ENCODE measurements at regions not wholly inside any gene's neighbourhood (a gene's known extent, or its start where the extent isn't known, plus 50 kb on each side); places are given as distances from the start of the nearest gene placed in this dataset.

GRCh38 chr6:43895656-43896328 lies 125.8 kb downstream of the VEGFA start:
- ATAC-seq = no peak
- TF ChIP-seq BACH2 (CRISPR knock-in tag; IDR thresholded peaks at IDR 0.05; ENCODE audit: borderline replicate concordance) (no peak), ESRRG (CRISPR knock-in tag; IDR thresholded peaks at IDR 0.05) (no peak), POU6F1 (CRISPR knock-in tag; IDR thresholded peaks at IDR 0.05; ENCODE audit: borderline replicate concordance, low read depth) (no peak), GLIS3 (CRISPR knock-in tag; IDR thresholded peaks at IDR 0.05) (no peak), TOX (CRISPR knock-in tag; IDR thresholded peaks at IDR 0.05; ENCODE audit: borderline replicate concordance) (no peak), PPARA (CRISPR knock-in tag; IDR thresholded peaks at IDR 0.05; ENCODE audit: borderline replicate concordance) (no peak), OSR1 (CRISPR knock-in tag; IDR thresholded peaks at IDR 0.05) (no peak), ZNF565 (CRISPR knock-in tag; conservative IDR thresholded peaks at IDR 0.05; ENCODE audit: low read depth) (no peak), CSDC2 (CRISPR knock-in tag; IDR thresholded peaks at IDR 0.05) (no peak), ISL1 (CRISPR knock-in tag; IDR thresholded peaks at IDR 0.05) (no peak), ZFP30 (CRISPR knock-in tag; IDR thresholded peaks at IDR 0.05) (no peak), PATZ1 (CRISPR knock-in tag; IDR thresholded peaks at IDR 0.05; ENCODE audit: borderline replicate concordance) (no peak)

GRCh38 chr6:43893073-43893472 lies 123.1 kb downstream of the VEGFA start:
- ATAC-seq = no peak
- TF ChIP-seq PATZ1 (CRISPR knock-in tag; IDR thresholded peaks at IDR 0.05; ENCODE audit: borderline replicate concordance) (no peak), OSR1 (CRISPR knock-in tag; IDR thresholded peaks at IDR 0.05) (no peak), CSDC2 (CRISPR knock-in tag; IDR thresholded peaks at IDR 0.05) (no peak)

GRCh38 chr6:43891072-43891870 lies 121.3 kb downstream of the VEGFA start:
- no peak for ATAC-seq
- TF ChIP-seq TOX (CRISPR knock-in tag; IDR thresholded peaks at IDR 0.05; ENCODE audit: borderline replicate concordance) (no peak), ZC3H10 (CRISPR knock-in tag; IDR thresholded peaks at IDR 0.05) (no peak), OSR1 (CRISPR knock-in tag; IDR thresholded peaks at IDR 0.05) (no peak), SNAI2 (CRISPR knock-in tag; IDR thresholded peaks at IDR 0.05) (no peak), CREB5 (CRISPR knock-in tag; IDR thresholded peaks at IDR 0.05; ENCODE audit: low read depth) (no peak), ARNTL (CRISPR knock-in tag; IDR thresholded peaks at IDR 0.05; ENCODE audit: borderline replicate concordance, low read depth) (no peak), PPARA (CRISPR knock-in tag; IDR thresholded peaks at IDR 0.05; ENCODE audit: borderline replicate concordance) (no peak), CSDC2 (CRISPR knock-in tag; IDR thresholded peaks at IDR 0.05) (no peak)

GRCh38 chr6:43890197-43891062 lies 120.4 kb downstream of the VEGFA start:
- ATAC-seq = no peak
- TF ChIP-seq OSR1 (CRISPR knock-in tag; IDR thresholded peaks at IDR 0.05) (no peak), TCF4 (CRISPR knock-in tag; IDR thresholded peaks at IDR 0.05; ENCODE audit: borderline replicate concordance) (no peak), ESRRG (CRISPR knock-in tag; IDR thresholded peaks at IDR 0.05) (no peak), SNAI2 (CRISPR knock-in tag; IDR thresholded peaks at IDR 0.05) (no peak), PATZ1 (CRISPR knock-in tag; IDR thresholded peaks at IDR 0.05; ENCODE audit: borderline replicate concordance) (no peak), ZNF70 (CRISPR knock-in tag; IDR thresholded peaks at IDR 0.05) (no peak), BACH2 (CRISPR knock-in tag; IDR thresholded peaks at IDR 0.05; ENCODE audit: borderline replicate concordance) (no peak), ZFP30 (CRISPR knock-in tag; IDR thresholded peaks at IDR 0.05) (no peak), RARB (CRISPR knock-in tag; IDR thresholded peaks at IDR 0.05) (no peak), CSRNP3 (CRISPR knock-in tag; IDR thresholded peaks at IDR 0.05) (no peak), CSDC2 (CRISPR knock-in tag; IDR thresholded peaks at IDR 0.05) (no peak), TOX (CRISPR knock-in tag; IDR thresholded peaks at IDR 0.05; ENCODE audit: borderline replicate concordance) (no peak)
